ENCODE measurements at regions not wholly inside any gene's neighbourhood (a gene's known extent, or its start where the extent isn't known, plus 50 kb on each side); places are given as distances from the start of the nearest gene placed in this dataset.

DNA sequence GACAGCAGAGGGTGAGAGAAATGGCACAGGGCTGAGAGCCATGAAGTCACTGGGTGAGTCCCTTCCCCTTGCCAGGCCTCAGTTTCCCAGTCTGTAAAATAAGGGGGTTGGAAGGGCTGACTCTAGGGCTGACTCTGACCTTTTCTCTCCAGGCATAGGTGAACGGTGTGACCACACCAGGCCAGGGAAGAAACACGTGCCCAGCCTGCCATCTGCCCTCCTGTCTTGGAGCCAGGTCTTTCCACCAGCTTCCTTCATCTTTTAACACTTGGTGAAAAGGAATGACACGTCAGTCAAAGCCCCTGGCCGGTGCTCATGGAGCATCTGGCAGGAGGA, 74.4 kb downstream of the CPN2 start:
- TF ChIP-seq, protein P1, sequence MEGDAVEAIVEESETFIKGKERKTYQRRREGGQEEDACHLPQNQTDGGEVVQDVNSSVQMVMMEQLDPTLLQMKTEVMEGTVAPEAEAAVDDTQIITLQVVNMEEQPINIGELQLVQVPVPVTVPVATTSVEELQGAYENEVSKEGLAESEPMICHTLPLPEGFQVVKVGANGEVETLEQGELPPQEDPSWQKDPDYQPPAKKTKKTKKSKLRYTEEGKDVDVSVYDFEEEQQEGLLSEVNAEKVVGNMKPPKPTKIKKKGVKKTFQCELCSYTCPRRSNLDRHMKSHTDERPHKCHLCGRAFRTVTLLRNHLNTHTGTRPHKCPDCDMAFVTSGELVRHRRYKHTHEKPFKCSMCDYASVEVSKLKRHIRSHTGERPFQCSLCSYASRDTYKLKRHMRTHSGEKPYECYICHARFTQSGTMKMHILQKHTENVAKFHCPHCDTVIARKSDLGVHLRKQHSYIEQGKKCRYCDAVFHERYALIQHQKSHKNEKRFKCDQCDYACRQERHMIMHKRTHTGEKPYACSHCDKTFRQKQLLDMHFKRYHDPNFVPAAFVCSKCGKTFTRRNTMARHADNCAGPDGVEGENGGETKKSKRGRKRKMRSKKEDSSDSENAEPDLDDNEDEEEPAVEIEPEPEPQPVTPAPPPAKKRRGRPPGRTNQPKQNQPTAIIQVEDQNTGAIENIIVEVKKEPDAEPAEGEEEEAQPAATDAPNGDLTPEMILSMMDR (conservative IDR thresholded peaks at IDR 0.05) = no peak
- no peak overlapping the region for H3K27ac ChIP-seq

DNA sequence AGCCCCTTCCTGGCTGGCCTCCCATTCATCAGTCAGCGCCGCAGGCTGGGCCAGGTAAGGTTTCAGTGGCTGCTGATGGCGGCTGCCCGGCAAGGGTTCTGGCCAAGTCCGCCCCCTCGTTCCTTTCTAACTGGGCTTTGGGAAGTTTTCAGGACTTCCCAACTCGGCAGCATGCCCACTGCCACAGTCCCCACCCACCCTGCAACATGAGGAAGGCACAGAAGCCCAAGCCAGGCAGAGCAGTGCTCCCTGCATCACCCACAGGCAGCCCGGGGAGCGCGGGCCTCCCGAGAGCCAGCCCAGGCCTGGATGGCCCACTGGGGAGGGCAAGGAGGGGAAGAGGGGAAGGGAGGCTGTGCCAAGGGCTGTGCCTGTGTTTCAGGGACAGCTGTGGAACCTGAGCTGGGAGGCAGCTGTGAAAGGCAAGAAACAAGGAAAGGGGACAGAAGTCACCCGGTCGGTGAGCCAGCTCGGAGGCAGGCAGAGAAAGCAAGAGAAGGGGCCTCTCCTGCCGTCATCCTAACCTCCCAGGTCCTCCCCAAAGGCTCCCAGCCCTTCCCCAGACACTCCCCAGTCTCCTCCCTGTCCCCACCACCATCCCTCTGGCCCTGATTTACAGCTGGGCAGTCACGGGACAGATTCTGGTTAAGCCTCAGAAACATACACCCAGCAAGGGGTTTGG, 73.9 kb downstream of the CPN2 start:
- H3K27ac ChIP-seq = no peak overlapping the region
- TF ChIP-seq, protein P1 (conservative IDR thresholded peaks at IDR 0.05) = no peak

DNA sequence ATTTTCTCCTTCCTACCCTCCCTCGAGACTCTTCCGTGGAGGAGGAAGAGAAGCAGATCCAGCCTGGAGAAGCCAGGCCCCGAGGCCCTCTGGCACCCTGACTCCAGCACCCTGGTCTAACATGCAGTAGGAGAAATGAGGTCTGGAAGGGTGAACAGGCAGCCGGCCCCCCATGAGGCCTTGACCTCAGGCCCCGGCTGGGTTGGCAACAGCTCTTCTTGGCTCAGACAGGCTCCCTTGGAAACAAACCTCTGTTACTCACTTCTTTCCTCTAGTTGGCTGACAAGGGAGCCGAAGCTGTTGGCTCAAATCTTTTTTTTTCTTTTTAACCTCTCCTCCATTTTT, 73.4 kb downstream of the CPN2 start:
- TF ChIP-seq, protein P1 (conservative IDR thresholded peaks at IDR 0.05) = no peak
- H3K27ac ChIP-seq = no peak overlapping the region

DNA sequence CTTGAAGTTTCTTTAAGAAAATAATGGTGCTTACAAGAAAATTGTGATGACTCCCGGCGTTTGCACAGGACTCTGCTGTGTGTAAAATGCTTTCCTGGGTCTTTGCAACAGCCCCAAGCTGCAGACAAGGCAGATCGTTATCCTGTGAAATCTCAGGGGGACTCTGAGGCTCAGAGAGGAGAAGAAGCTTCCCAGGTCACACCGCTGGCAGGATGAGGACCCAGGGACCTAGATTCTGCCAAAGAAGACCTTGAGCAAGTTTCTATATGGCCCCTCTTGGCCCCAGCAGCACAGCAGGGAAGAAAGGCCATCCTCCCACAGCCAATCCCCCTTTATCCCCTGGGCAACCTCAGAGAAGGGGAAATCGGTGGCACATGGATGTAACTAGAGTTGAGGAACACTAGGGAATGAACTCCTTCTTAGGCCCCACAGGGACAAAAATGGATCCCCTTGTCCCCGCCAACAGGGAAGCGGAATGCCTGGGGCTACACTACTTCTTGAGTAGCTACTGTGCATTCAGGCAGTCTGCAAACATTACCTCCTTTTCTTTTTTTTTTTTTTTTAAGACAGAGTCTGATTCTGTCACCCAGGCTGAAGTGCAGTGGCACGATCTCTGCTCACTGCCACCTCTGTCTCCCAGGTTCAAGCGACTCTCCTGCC, 72.8 kb downstream of the CPN2 start:
- TF ChIP-seq, protein P1 (conservative IDR thresholded peaks at IDR 0.05) = no peak
- H3K27ac ChIP-seq = no peak overlapping the region

DNA sequence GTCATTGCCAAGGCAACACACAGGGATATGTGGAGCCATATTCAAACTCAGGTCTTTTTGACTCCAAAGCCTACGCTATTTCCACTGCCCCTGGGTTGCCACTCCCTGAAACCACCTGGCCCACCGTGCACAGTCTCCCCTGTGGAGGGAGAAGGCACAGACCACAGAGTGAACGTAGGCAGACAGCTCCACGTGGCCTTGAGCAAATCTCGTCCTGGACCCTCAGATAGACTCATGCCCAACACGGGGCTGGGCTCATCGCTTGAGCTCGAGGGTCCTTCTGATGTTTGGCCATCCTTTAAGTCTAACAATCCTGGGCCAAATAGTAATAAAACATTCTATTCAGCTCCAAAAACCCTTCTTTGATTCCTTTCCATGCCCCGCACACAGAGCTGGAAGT, 72.0 kb downstream of the CPN2 start:
- no peak overlapping the region for H3K27ac ChIP-seq
- TF ChIP-seq, protein P1 (conservative IDR thresholded peaks at IDR 0.05) = no peak

DNA sequence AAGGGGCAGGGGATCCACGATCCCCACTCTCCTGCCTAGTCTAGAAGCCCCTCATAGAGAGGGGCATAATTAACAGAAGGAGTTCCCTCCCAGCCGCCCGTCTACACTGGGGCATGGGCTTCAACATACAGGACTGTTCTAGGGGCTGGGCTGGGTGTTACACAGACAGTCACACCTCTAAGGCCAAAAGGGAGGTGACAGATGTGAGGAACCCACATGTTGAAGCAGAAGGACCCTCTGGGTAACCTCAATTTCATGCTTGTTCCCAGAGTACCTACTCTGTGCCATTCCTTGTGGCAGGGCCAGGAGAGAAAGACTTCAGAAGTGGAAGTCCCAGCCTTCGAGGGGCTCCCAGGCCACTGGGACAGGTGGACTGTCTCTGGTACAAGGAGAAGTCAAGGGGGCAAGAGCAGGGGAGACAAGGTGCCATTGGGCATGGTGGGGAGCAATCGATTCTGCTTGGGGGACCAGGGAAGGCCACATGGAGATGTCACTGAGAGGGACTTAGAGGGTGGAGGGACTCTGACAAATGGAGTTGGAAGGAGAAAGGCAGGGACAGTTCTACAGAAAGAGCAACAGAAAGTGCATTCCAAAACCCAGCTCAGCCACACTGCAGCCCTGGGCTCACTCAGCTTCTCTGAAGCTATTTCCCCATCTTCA, 71.3 kb downstream of the CPN2 start:
- TF ChIP-seq, protein P1 (conservative IDR thresholded peaks at IDR 0.05) = no peak
- no peak overlapping the region for H3K27ac ChIP-seq

DNA sequence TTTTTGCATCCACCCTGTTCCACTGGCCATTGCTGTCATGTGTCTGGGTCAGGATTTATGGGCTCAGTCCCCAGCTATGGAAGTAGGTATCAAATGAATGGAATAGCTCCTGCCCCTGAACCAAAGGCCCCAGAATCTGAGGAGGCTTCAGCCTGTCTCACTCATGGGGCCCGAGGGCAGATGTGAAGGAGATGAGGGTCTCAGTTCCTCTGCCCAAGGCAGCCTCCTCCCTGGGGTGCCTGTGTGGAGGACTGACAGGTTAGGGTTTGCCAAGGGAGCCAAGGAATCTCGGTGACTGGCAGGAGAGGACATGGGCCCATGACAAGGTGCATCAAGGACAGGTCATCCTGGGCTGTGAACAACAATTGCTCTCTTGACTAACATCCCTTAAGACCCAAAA, 70.4 kb downstream of the CPN2 start:
- no peak overlapping the region for H3K27ac ChIP-seq
- TF ChIP-seq, protein P1 (conservative IDR thresholded peaks at IDR 0.05) = no peak

All from VCaP (cell line).